Tibial nerve (tissue), 4 donors: ENCODE measurements at regions not wholly inside any gene's neighbourhood (a gene's known extent, or its start where the extent isn't known, plus 50 kb on each side); places are given as distances from the start of the nearest gene placed in this dataset.
"Not testable (repeated sequence)": the region's sequence is repeated elsewhere in the genome, so short reads cannot be mapped to it uniquely, and the experiment has no call there.

Experiments used
- DNase-seq, 2 donors: peaks; one replicate each; pipeline ENCODE4 v3.0.0-alpha.2; 2019; ENCODE audit warnings: low spot score in 2 of 2
- H3K27ac ChIP-seq, 4 donors: fragments of 200-600 bp; sonication (generic) in 3 of 4; one replicate each; pipeline ENCODE4 v1.5.1; 2017 to 2019; ENCODE audit warnings: mild to moderate bottlenecking in 1 of 4
- H3K27me3 ChIP-seq, 2 donors: fragments of 200-600 bp; sonication (generic) in 1 of 2; one replicate each; pipeline versions ENCODE4 v1.5.1 to v1.6.0; 2017 to 2019
- H3K36me3 ChIP-seq, 3 donors: fragments of 200-600 bp; sonication (generic); one replicate each; pipeline ENCODE4 v1.5.1; 2018 to 2019
- H3K4me1 ChIP-seq, 4 donors: fragments of 200-600 bp; sonication (generic) in 3 of 4; one replicate each; pipeline ENCODE4 v1.5.1; 2017 to 2019
- H3K4me3 ChIP-seq, 4 donors: fragments of 200-600 bp; sonication (generic) in 3 of 4; one replicate each; pipeline ENCODE4 v1.5.1; 2017 to 2019; ENCODE audit warnings: mild to moderate bottlenecking in 1 of 4, moderate library complexity in 1 of 4
- H3K9me3 ChIP-seq, 4 donors: fragments of 200-600 bp; sonication (generic) in 3 of 4; one replicate each; pipeline ENCODE4 v1.5.1; 2017 to 2019
- CTCF ChIP-seq, 5 experiments: fragments of 200-600 bp in 3 of 5; fragments of 450-650 bp in 2 of 5; sonication (generic) in 3 of 5; IDR thresholded peaks; one replicate each; pipeline ENCODE4 v1.5.1; 2016 to 2019; ENCODE audit warnings: antibody characterized with exemption in 5 of 5, mild to moderate bottlenecking in 3 of 5, moderate library complexity in 2 of 5
- EP300 ChIP-seq, 2 donors: sonication (generic); formaldehyde crosslinking; IDR thresholded peaks; one replicate each; pipeline ENCODE4 v1.6.1; 2017; ENCODE audit warnings: antibody characterized with exemption in 2 of 2, mild to moderate bottlenecking in 1 of 2
- POLR2A ChIP-seq, 2 donors: fragments of 450-650 bp; IDR thresholded peaks; one replicate each; pipeline ENCODE4 v1.6.1; 2017; ENCODE audit warnings: antibody characterized with exemption in 2 of 2, mild to moderate bottlenecking in 2 of 2, moderate library complexity in 2 of 2
- WGBS, 2 donors: methylation state at CpG; one replicate each; pipeline ENCODE4 v1.1.5; 2018; 5-methylcytosine and 5-hydroxymethylcytosine counted together

GRCh38 chr6:13868236-13868635 is 53.9 kb upstream of the MCUR1 start:
- Histone ChIP-seq H3K4me1 (peaks cover 0 to 8% (median 3%) of the 10 kb centered on the region in 4 donors), H3K27me3 (no peaks in the 10 kb centered on the region), H3K4me3 (no peak overlapping the region), H3K9me3 (no peaks in the 10 kb centered on the region), H3K36me3 (no peaks in the 10 kb centered on the region), H3K27ac (no peak overlapping the region)
- WGBS, 2 donors, result 82 to 83% methylated on average over 8 of the region's 8 CpGs
- DNase-seq, result no peak
- no peak for TF ChIP-seq POLR2A (IDR thresholded peaks at IDR 0.05)
- TF ChIP-seq EP300 (IDR thresholded peaks at IDR 0.05), result no peak
- no peak for TF ChIP-seq CTCF (IDR thresholded peaks at IDR 0.05)

- Histone ChIP-seq H3K9me3 (no peaks in the 10 kb centered on the region), H3K27me3 (peaks cover 0 to 6% of the 10 kb centered on the region in 2 donors), H3K4me1 (peaks cover 0 to 6% (median 0%) of the 10 kb centered on the region in 4 donors), H3K36me3 (no peaks in the 10 kb centered on the region), H3K27ac (no peak overlapping the region), H3K4me3 (no peak overlapping the region)
- TF ChIP-seq CTCF (IDR thresholded peaks at IDR 0.05), result no peak
- TF ChIP-seq EP300 (IDR thresholded peaks at IDR 0.05), result no peak
- no peak for DNase-seq
- WGBS, 2 donors, result 94 to 96% methylated on average over 3 of the region's 3 CpGs
Measured at GRCh38 chr6:13866301-13866700, 51.9 kb upstream of the MCUR1 start.

GRCh38 chr6:13865141-13865540 is 50.8 kb upstream of the MCUR1 start:
- 39 to 49% methylated on average over 2 of the region's 2 CpGs for WGBS, 2 donors
- Histone ChIP-seq H3K9me3 (peaks cover 0 to 8% (median 0%) of the 10 kb centered on the region in 4 donors), H3K4me1 (peaks cover 0 to 5% (median 0%) of the 10 kb centered on the region in 4 donors), H3K4me3 (no peak overlapping the region), H3K36me3 (no peaks in the 10 kb centered on the region), H3K27me3 (peaks cover under 1 to 12% of the 10 kb centered on the region in 2 donors), H3K27ac (no peak overlapping the region)
- TF ChIP-seq EP300 (IDR thresholded peaks at IDR 0.05), result no peak
- no peak for TF ChIP-seq POLR2A (IDR thresholded peaks at IDR 0.05)
- TF ChIP-seq CTCF (IDR thresholded peaks at IDR 0.05), result no peak
- DNase-seq, result no peak

- not testable (repeated sequence) for H3K27ac ChIP-seq, DNase-seq, H3K36me3 ChIP-seq, H3K4me3 ChIP-seq, H3K9me3 ChIP-seq, H3K4me1 ChIP-seq
- 62% methylated on average over 2 of the region's 2 CpGs for WGBS, 2 donors
- peaks cover 3 to 17% of the 10 kb centered on the region in 2 donors for H3K27me3 ChIP-seq
Measured at GRCh38 chr6:13864669-13865068, 50.3 kb upstream of the MCUR1 start.
